HAP-1 (cell line): ENCODE measurements at regions not wholly inside any gene's neighbourhood (a gene's known extent, or its start where the extent isn't known, plus 50 kb on each side); places are given as distances from the start of the nearest gene placed in this dataset.

Experiments
- DNase-seq, 2 experiments: peaks; one replicate each; pipeline ENCODE4 v3.0.0-alpha.2; 2016 to 2020; ENCODE audit warnings: low spot score in 2 of 2
- H3K27me3 ChIP-seq: fragments of 250-450 bp; sonication (Bioruptor Pico); 2 replicates; pipeline ENCODE4 v1.5.1; 2020; ENCODE audit warnings: low read depth, mild to moderate bottlenecking, moderate library complexity
- H3K36me3 ChIP-seq: fragments of 250-450 bp; sonication (Bioruptor Pico); replicated peaks from 2 replicates; pipeline ENCODE4 v1.5.1; 2020; ENCODE audit warnings: mild to moderate bottlenecking
- H3K4me1 ChIP-seq: fragments of 250-450 bp; sonication (Bioruptor Pico); 2 replicates; pipeline ENCODE4 v1.5.1; 2020; ENCODE audit warnings: mild to moderate bottlenecking
- H3K4me3 ChIP-seq: fragments of 250-450 bp; sonication (Bioruptor Pico); 2 replicates; pipeline ENCODE4 v1.5.1; 2020; ENCODE audit warnings: mild to moderate bottlenecking, moderate library complexity
- H3K9me3 ChIP-seq: fragments of 250-450 bp; sonication (Bioruptor Pico); 2 replicates; pipeline ENCODE4 v1.5.1; 2020; ENCODE audit warnings: mild to moderate bottlenecking, moderate library complexity
- in situ Hi-C: fragments of 300-500 bp; cut with MboI; formaldehyde crosslinking; loops from 3 replicates; pipeline ENCODE4 v1.14.3; 2020; ENCODE audit warnings: low sequenced_read_pairs, inconsistent platforms, mixed read lengths

DNA sequence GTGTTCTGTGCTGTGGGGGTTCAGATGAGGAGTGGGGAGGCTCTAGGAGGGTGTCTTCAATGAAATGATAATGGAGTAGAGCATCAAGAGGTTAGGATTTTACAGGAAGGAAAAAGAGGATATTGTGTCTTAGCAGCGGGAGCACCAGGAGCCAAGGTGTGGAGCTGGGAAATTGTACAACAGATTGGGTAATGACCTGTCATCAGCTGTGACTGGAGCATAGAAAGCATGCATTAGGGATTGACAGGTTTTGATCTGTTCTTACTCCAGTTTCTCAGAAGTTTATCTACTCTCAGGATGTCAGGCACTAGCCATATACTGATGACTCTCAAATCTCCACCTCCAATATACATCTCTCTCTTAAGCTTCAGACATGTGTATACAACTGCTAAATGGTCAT is 196.9 kb downstream of the ARHGAP12 start:
- H3K27me3 ChIP-seq, result no peaks in the 10 kb centered on the region
- DNase-seq, result no peak
- in situ Hi-C loops, result no loop called here
- H3K4me1 ChIP-seq, result no peaks in the 10 kb centered on the region
- H3K36me3 ChIP-seq, result no peaks in the 10 kb centered on the region
- H3K9me3 ChIP-seq, result no peaks in the 10 kb centered on the region
- H3K4me3 ChIP-seq, result no peak overlapping the region

DNA sequence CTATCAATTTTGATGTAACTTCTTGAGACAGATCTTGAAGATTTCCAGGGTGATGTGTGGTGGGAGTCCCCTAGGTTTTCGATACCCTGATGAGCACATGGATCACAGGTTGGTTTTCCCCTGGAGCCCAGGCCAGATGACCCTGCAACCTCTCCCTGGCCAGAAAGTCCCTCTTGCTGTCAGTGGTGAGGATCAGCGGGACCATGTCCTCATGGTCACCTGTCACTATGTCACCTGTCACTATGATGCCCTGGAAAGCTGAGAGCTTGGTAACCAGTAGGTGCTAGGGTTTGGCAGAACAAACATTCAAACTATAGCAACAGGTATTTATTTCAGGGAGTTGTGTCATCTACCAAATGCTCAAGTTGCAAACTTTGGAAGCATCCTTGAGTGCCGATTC is 197.9 kb downstream of the ARHGAP12 start:
- no peak overlapping the region for H3K4me3 ChIP-seq
- H3K36me3 ChIP-seq, result no peaks in the 10 kb centered on the region
- no peak for DNase-seq
- in situ Hi-C loops, result no loop called here
- no peaks in the 10 kb centered on the region for H3K27me3 ChIP-seq
- no peaks in the 10 kb centered on the region for H3K4me1 ChIP-seq
- no peaks in the 10 kb centered on the region for H3K9me3 ChIP-seq

DNA sequence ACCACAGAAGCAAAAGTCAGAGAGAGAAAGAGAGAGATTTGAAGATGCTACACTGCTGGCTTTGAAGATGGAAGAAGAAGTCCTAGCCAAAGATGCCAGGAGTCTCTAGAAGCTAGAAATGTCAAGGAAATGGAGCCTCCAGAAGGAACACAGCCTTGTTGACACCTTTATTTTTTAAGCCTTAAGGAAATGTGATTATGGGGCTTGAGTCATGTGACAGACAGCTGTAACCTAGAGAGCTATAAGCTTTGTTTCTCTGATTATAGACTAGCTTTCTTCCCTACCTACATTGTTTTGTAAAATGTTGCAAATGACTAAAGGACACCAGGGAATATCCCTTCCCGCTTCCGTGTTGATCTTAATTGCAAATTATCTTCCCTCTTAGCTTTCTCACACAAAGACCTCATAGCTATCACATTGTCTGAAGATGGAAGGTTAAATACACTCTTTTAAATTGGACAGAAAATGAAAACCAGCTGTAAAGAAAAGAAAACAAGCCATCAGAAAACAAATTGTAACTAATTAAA is 199.9 kb downstream of the ARHGAP12 start:
- in situ Hi-C loops, result no loop called here
- Histone ChIP-seq H3K9me3 (no peaks in the 10 kb centered on the region), H3K4me1 (no peaks in the 10 kb centered on the region), H3K36me3 (no peaks in the 10 kb centered on the region), H3K4me3 (no peak overlapping the region), H3K27me3 (no peaks in the 10 kb centered on the region)
- no peak for DNase-seq

DNA sequence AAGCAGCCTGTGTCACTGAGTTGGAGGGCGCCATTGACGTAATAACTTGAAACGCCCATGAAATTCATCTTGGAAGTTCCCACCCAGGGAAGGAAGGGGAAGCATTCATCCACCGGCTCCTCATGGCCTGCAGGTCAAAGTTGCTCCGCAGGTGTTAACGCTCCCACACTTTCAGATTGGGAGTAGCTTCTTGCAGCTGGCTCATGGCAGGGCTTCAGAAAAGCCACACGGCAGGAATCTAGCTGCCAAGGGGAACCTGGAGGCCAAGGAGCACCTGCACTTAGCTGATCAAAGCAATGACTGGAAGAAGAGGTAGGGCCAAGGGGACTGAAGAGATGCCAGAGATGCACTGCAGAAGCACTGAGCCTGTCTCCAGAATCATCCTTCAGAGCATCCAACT is 203.2 kb downstream of the ARHGAP12 start:
- DNase-seq, result no peak
- in situ Hi-C loops, result no loop called here
- Histone ChIP-seq H3K27me3 (no peaks in the 10 kb centered on the region), H3K4me1 (no peaks in the 10 kb centered on the region), H3K9me3 (no peaks in the 10 kb centered on the region), H3K36me3 (no peaks in the 10 kb centered on the region), H3K4me3 (no peak overlapping the region)

GRCh38 chr10:31724296-31724695 is 204.3 kb downstream of the ARHGAP12 start:
- DNase-seq, result no peak
- Histone ChIP-seq H3K27me3 (no peaks in the 10 kb centered on the region), H3K9me3 (no peaks in the 10 kb centered on the region), H3K4me3 (no peak overlapping the region), H3K36me3 (no peaks in the 10 kb centered on the region), H3K4me1 (no peaks in the 10 kb centered on the region)
- in situ Hi-C loops, result no loop called here

DNA sequence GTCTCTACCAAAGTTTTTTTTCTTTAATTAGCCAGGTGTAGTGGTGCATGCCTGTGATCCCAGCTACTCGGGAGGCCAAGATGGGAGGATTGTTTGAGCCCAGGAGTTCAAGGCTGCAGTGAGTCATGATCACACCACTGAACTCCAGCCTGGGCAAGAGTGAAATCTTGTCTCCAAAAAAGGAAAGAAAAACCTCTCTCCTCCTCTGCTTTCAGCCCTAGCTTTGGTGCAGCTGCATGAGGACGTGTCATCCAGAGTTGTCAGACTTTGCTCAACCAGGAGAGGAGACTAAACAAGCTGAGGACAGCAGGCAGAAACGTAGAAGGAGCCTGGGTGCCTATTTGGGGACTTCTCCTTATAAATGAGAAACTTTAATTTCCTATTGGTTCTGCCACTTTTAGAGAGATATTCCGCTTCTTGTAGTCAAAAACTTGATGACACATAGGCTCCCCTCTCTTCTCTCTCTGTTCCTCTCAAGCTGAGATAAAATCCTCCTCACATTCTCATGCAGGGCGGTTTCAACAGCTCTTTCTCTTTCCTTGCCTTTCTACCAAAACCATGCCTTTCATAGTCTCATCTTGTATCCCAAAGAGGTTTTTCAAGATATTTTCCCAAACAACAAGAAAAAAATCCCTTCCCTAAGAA is 205.4 kb downstream of the ARHGAP12 start:
- DNase-seq, result no peak
- Histone ChIP-seq H3K36me3 (no peaks in the 10 kb centered on the region), H3K9me3 (no peaks in the 10 kb centered on the region), H3K4me1 (no peaks in the 10 kb centered on the region), H3K4me3 (no peak overlapping the region), H3K27me3 (no peaks in the 10 kb centered on the region)
- in situ Hi-C loops, result no loop called here

- H3K4me1 ChIP-seq, result no peaks in the 10 kb centered on the region
- in situ Hi-C loops, result no loop called here
- H3K4me3 ChIP-seq, result no peak overlapping the region
- H3K9me3 ChIP-seq, result no peaks in the 10 kb centered on the region
- no peaks in the 10 kb centered on the region for H3K27me3 ChIP-seq
- H3K36me3 ChIP-seq, result no peaks in the 10 kb centered on the region
- no peak for DNase-seq
Measured at GRCh38 chr10:31721096-31721495, 207.5 kb downstream of the ARHGAP12 start.

GRCh38 chr10:31720546-31720945 is 208.1 kb downstream of the ARHGAP12 start:
- in situ Hi-C loops, result no loop called here
- no peaks in the 10 kb centered on the region for H3K4me1 ChIP-seq

DNA sequence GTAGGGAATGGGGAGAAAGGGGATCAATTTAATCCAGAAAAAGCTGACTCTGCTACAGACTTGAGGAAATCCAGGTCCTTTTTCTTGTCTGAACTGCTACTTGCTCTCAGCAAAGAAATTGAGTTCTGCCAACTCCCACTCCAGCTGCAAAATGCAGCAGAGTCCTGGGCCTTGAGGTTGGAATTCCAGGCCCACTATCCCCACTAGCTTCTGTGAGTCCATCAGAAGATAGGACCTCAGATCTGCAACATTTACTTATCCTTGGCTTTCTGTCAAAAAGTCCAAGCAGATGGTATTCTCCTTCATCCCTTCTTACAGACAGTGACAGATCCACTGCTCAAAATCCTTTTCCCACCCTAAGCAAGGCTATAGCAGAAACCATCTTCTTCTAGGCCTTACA is 219.2 kb downstream of the ARHGAP12 start:
- in situ Hi-C loops, result no loop called here
- Histone ChIP-seq H3K36me3 (no peaks in the 10 kb centered on the region), H3K4me3 (no peak overlapping the region), H3K27me3 (no peaks in the 10 kb centered on the region), H3K9me3 (no peaks in the 10 kb centered on the region), H3K4me1 (no peaks in the 10 kb centered on the region)
- no peak for DNase-seq

More at GRCh38 chr10:31720546-31720945, 208.1 kb downstream of the ARHGAP12 start:
- Histone ChIP-seq H3K9me3 (no peaks in the 10 kb centered on the region), H3K36me3 (no peaks in the 10 kb centered on the region), H3K27me3 (no peaks in the 10 kb centered on the region), H3K4me3 (no peak overlapping the region)
- DNase-seq, result no peak

GRCh38 chr10:31709028-31709427 is 219.6 kb downstream of the ARHGAP12 start:
- DNase-seq, result no peak
- Histone ChIP-seq H3K36me3 (no peaks in the 10 kb centered on the region), H3K27me3 (no peaks in the 10 kb centered on the region), H3K9me3 (no peaks in the 10 kb centered on the region), H3K4me3 (no peak overlapping the region), H3K4me1 (no peaks in the 10 kb centered on the region)
- in situ Hi-C loops, result no loop called here

DNA sequence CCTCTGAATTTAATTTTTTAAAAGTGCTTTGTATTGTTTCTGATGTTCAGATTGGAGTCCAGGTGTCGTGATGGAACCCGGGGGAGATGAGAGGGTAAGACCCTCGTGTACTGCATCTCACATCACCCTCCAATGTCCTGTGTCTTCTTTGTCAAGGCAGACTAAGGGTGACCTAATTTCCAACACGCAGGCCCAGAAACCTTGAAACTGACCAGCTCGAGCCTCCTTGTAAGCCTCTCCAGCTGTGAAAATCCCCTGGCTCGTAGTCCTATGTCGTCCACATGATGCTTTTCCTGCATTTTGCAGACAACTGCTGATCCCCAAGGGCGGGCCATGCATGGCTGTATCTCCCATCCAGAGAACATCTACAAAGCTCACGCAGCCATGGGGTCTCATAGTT is 220.2 kb downstream of the ARHGAP12 start:
- DNase-seq, result no peak

DNA sequence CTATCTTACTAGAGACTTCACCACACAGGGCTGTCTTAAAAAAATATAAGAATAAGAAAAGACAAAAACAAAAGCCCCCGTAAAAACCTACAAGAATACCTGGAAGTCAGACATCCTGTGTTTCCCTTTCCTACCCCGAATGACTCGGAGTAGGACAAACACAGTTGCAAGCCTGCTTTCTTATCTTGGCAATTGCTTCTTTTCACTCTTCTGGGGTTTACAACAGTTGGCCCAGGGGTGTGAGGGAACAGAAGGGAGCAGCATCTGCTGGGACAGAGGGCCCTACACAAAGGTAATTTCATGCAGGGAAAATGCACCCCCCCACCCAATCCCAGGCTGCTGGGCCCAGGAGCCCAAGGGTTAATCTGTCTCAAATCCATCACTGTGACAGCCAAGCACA is 220.6 kb downstream of the ARHGAP12 start:
- in situ Hi-C loops, result no loop called here
- Histone ChIP-seq H3K27me3 (no peaks in the 10 kb centered on the region), H3K9me3 (peaks cover under 1% of the 10 kb centered on the region; the same call in 1 of the 2 replicates), H3K4me1 (no peaks in the 10 kb centered on the region), H3K4me3 (no peak overlapping the region), H3K36me3 (no peaks in the 10 kb centered on the region)
- no peak for DNase-seq

More for the DNA sequence above, 220.2 kb downstream of the ARHGAP12 start:
- H3K9me3 ChIP-seq, result no peaks in the 10 kb centered on the region
- no peaks in the 10 kb centered on the region for H3K36me3 ChIP-seq
- no peak overlapping the region for H3K4me3 ChIP-seq
- in situ Hi-C loops, result no loop called here
- no peaks in the 10 kb centered on the region for H3K4me1 ChIP-seq
- no peaks in the 10 kb centered on the region for H3K27me3 ChIP-seq

- no peaks in the 10 kb centered on the region for H3K36me3 ChIP-seq
- in situ Hi-C loops, result no loop called here
- H3K4me3 ChIP-seq, result no peak overlapping the region
- no peaks in the 10 kb centered on the region for H3K27me3 ChIP-seq
- DNase-seq, result no peak
- peaks cover 4% of the 10 kb centered on the region; the same call in 1 of the 2 replicates for H3K9me3 ChIP-seq
- H3K4me1 ChIP-seq, result no peaks in the 10 kb centered on the region
Measured at GRCh38 chr10:31707093-31708039, 221.3 kb downstream of the ARHGAP12 start.

DNA sequence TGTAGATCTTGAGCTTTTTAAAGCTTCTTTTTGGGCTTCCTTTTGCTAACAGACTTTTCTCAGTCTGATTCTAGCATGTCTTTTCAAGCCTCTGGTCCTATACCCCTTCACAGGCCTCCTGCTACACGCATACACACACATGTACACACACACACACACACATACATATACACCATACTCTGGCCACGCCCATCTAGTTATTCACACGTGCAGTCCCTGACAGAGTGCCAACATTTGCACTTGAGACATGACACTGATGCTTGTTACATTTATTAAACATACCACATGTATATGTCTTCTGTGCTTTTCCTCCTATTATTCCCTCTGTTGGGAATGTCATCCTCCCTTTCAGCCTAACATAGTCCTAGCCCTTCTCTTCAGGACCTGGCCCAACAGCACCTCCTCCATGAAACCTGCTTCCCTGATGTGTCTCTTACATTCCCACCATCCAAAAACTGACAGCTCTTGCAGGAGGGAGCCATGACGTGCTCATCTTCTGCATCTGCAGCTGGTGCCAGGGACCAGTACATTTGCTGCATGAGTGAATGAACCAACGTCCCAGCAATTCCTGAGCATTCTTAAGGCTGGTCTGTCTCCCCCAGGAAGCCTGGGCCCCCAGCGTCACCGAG is 222.1 kb downstream of the ARHGAP12 start:
- DNase-seq, result no peak
- no peaks in the 10 kb centered on the region for H3K36me3 ChIP-seq
- no peaks in the 10 kb centered on the region for H3K4me1 ChIP-seq
- peaks cover 4% of the 10 kb centered on the region; the same call in 1 of the 2 replicates for H3K9me3 ChIP-seq
- H3K4me3 ChIP-seq, result no peak overlapping the region
- no peaks in the 10 kb centered on the region for H3K27me3 ChIP-seq
- in situ Hi-C loops, result no loop called here
